Testis (tissue), 2 donors: ENCODE measurements at regions not wholly inside any gene's neighbourhood (a gene's known extent, or its start where the extent isn't known, plus 50 kb on each side); places are given as distances from the start of the nearest gene placed in this dataset.

Experiments used
- DNase-seq: peaks from one replicate; pipeline ENCODE4 v3.0.0-alpha.2; 2019
- H3K27ac ChIP-seq, 2 donors: fragments of 200-600 bp; sonication (generic); one replicate each; pipeline ENCODE4 v1.5.1; 2019
- H3K27me3 ChIP-seq: fragments of 200-600 bp; sonication (generic); one replicate; pipeline ENCODE4 v1.5.1; 2019
- H3K36me3 ChIP-seq: fragments of 200-600 bp; sonication (generic); one replicate; pipeline ENCODE4 v1.5.1; 2017; ENCODE audit warnings: low read depth; ENCODE audit errors: missing control alignments
- H3K4me1 ChIP-seq: fragments of 200-600 bp; sonication (generic); one replicate; pipeline ENCODE4 v1.5.1; 2019
- H3K4me3 ChIP-seq, 2 donors: fragments of 200-600 bp; sonication (generic); one replicate each; pipeline ENCODE4 v1.5.1; 2017 to 2019
- H3K9me3 ChIP-seq: fragments of 200-600 bp; sonication (generic); one replicate; pipeline ENCODE4 v1.5.1; 2017
- POLR2A ChIP-seq: fragments of 450-650 bp; IDR thresholded peaks from one replicate; pipeline ENCODE4 v1.6.1; 2017; ENCODE audit warnings: antibody characterized with exemption, mild to moderate bottlenecking, moderate library complexity
- WGBS, 2 donors: methylation state at CpG; one replicate each; pipeline ENCODE4 v1.1.5; 2018; 5-methylcytosine and 5-hydroxymethylcytosine counted together
- intact Hi-C: fragments of 100-400 bp; cut with DNase I; formaldehyde crosslinking; loops from one replicate; pipeline ENCODE4 v1.15.1; 2023; ENCODE audit warnings: low total_unique reads
- TF ChIP-seq, protein P1 (sequence below), 3 experiments: fragments of 450-650 bp in 2 of 3; fragments of 200-600 bp in 1 of 3; sonication (generic) in 1 of 3; IDR thresholded peaks; one replicate each; pipeline ENCODE4 v1.5.1; 2016 to 2019; ENCODE audit warnings: antibody characterized with exemption in 3 of 3, mild to moderate bottlenecking in 2 of 3, moderate library complexity in 1 of 3

DNA sequence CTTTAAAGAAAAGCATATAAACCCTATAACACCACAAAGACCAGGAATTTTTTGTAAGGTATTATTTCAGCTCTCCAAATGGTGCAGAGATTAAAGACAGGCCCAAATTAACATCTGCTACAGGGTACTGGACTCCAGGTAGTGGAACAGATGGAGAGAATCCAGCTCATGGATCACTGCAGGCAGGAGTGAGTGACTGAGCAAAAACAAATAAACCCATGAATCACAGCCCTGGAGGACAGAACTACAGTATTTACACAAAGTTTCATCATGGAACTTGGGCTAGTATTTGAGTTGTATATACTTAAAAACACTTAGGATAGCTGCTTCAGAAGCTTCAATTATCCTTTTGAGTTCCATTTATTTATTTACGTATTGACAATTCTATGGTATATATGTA is 132.8 kb upstream of the SPRY2 start:
- Histone ChIP-seq H3K36me3 (no peaks in the 10 kb centered on the region), H3K27me3 (no peaks in the 10 kb centered on the region), H3K9me3 (no peaks in the 10 kb centered on the region), H3K27ac (no peak overlapping the region), H3K4me1 (peaks cover 6% of the 10 kb centered on the region), H3K4me3 (no peak overlapping the region)
- TF ChIP-seq, protein P1, sequence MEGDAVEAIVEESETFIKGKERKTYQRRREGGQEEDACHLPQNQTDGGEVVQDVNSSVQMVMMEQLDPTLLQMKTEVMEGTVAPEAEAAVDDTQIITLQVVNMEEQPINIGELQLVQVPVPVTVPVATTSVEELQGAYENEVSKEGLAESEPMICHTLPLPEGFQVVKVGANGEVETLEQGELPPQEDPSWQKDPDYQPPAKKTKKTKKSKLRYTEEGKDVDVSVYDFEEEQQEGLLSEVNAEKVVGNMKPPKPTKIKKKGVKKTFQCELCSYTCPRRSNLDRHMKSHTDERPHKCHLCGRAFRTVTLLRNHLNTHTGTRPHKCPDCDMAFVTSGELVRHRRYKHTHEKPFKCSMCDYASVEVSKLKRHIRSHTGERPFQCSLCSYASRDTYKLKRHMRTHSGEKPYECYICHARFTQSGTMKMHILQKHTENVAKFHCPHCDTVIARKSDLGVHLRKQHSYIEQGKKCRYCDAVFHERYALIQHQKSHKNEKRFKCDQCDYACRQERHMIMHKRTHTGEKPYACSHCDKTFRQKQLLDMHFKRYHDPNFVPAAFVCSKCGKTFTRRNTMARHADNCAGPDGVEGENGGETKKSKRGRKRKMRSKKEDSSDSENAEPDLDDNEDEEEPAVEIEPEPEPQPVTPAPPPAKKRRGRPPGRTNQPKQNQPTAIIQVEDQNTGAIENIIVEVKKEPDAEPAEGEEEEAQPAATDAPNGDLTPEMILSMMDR (IDR thresholded peaks at IDR 0.05) = no peak
- TF ChIP-seq POLR2A = no peak
- no peak for DNase-seq
- intact Hi-C loops = no loop called here
- 94 to 100% methylated on average over 1 of the region's 1 CpG for WGBS, 2 donors

DNA sequence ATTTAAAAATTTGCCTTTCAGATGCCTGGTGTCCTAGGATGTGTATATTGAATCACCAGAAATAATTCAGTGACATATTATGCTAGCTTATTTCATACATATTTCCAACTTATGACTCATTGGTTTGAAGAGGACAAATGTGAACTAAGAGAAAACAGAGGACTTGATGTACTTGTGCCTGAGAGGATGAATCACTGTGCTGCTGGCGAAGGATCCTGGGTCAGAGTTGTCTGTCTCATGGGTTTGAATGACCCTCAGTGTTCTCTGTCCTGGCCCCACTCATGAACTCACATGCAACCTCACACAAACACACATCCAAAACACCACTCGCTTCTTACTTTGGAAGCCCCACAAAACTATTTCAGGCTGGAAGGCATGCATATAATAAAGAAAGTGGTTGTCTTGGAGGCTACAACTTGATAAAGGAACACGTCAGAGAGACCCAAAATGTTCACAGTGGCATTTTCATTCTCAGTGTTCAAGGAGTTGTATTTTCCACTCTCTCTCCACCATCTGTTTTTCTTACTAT is 129.0 kb upstream of the SPRY2 start:
- 39 to 54% methylated on average over 3 of the region's 3 CpGs for WGBS, 2 donors
- Histone ChIP-seq H3K9me3 (no peaks in the 10 kb centered on the region), H3K4me1 (peaks cover 6% of the 10 kb centered on the region), H3K27me3 (no peaks in the 10 kb centered on the region), H3K4me3 (no peak overlapping the region), H3K36me3 (no peaks in the 10 kb centered on the region), H3K27ac (peak overlapping the region; percentile 47 to 81)
- TF ChIP-seq, protein P1 (IDR thresholded peaks at IDR 0.05) = no peak
- TF ChIP-seq POLR2A = no peak
- peak; percentile 84 for DNase-seq
- intact Hi-C loops = no loop called here

GRCh38 chr13:80469105-80469852 is 128.4 kb upstream of the SPRY2 start:
- intact Hi-C loops = no loop called here
- H3K9me3 ChIP-seq = no peaks in the 10 kb centered on the region
- peaks cover 6% of the 10 kb centered on the region for H3K4me1 ChIP-seq
- H3K4me3 ChIP-seq = no peak overlapping the region
- peak overlapping the region in 1 of 2 donors; percentile 81 for H3K27ac ChIP-seq
- 70 to 71% methylated on average over 6 of the region's 6 CpGs for WGBS, 2 donors
- TF ChIP-seq, protein P1 (IDR thresholded peaks at IDR 0.05) = no peak
- TF ChIP-seq POLR2A = no peak
- no peaks in the 10 kb centered on the region for H3K36me3 ChIP-seq
- no peaks in the 10 kb centered on the region for H3K27me3 ChIP-seq
- no peak for DNase-seq

- no peaks in the 10 kb centered on the region for H3K9me3 ChIP-seq
- 47 to 53% methylated on average over 2 of the region's 2 CpGs for WGBS, 2 donors
- no peaks in the 10 kb centered on the region for H3K36me3 ChIP-seq
- TF ChIP-seq POLR2A = no peak
- TF ChIP-seq, protein P1 (IDR thresholded peaks at IDR 0.05) = no peak
- intact Hi-C loops = no loop called here
- no peak for DNase-seq
- peaks cover 6% of the 10 kb centered on the region for H3K4me1 ChIP-seq
- H3K4me3 ChIP-seq = no peak overlapping the region
- H3K27me3 ChIP-seq = no peaks in the 10 kb centered on the region
- H3K27ac ChIP-seq = no peak overlapping the region
Measured at GRCh38 chr13:80465321-80465720, 124.4 kb upstream of the SPRY2 start.
